ENCODE measurements at regions not wholly inside any gene's neighbourhood (a gene's known extent, or its start where the extent isn't known, plus 50 kb on each side); places are given as distances from the start of the nearest gene placed in this dataset.

DNA sequence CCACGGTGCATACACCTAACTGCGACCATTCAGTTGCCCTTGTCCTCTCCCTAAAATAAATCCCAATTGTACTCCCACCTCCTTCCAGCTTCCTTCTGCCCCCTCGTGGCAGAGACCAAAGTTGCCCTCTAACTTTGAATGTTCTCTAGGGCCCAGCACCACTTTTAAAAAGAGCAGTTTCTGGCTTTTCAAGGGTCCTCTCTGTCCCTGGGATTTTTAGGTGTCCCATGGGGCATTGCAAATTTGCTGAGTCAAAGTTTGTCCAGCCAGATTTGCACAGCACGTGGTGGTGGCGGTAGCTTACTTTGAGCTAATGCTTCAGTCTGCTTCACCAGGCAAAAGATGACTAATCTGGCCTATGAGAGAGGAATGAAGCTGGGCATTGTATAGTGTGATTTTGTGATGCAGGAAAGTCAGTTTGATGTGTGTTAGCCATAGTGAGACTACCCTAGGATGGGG, 100.2 kb downstream of the PERP start:
- TF ChIP-seq SNAI2 (CRISPR knock-in tag; IDR thresholded peaks at IDR 0.05) (no peak), ISL1 (CRISPR knock-in tag; IDR thresholded peaks at IDR 0.05) (no peak), ESRRG (CRISPR knock-in tag; IDR thresholded peaks at IDR 0.05) (no peak), ZNF70 (CRISPR knock-in tag; IDR thresholded peaks at IDR 0.05) (no peak), ZNF8 (CRISPR knock-in tag; IDR thresholded peaks at IDR 0.05) (no peak), ZFP30 (CRISPR knock-in tag; IDR thresholded peaks at IDR 0.05) (no peak), TCF4 (CRISPR knock-in tag; IDR thresholded peaks at IDR 0.05; ENCODE audit: borderline replicate concordance) (no peak), TOX (CRISPR knock-in tag; IDR thresholded peaks at IDR 0.05; ENCODE audit: borderline replicate concordance) (no peak), ZNF565 (CRISPR knock-in tag; conservative IDR thresholded peaks at IDR 0.05; ENCODE audit: low read depth) (no peak), PPARA (CRISPR knock-in tag; IDR thresholded peaks at IDR 0.05; ENCODE audit: borderline replicate concordance) (no peak)
- TF ChIP-seq, protein P1, sequence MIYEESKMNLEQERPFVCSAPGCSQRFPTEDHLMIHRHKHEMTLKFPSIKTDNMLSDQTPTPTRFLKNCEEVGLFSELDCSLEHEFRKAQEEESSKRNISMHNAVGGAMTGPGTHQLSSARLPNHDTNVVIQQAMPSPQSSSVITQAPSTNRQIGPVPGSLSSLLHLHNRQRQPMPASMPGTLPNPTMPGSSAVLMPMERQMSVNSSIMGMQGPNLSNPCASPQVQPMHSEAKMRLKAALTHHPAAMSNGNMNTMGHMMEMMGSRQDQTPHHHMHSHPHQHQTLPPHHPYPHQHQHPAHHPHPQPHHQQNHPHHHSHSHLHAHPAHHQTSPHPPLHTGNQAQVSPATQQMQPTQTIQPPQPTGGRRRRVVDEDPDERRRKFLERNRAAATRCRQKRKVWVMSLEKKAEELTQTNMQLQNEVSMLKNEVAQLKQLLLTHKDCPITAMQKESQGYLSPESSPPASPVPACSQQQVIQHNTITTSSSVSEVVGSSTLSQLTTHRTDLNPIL (CRISPR knock-in tag; IDR thresholded peaks at IDR 0.05; ENCODE audit: low read depth), result no peak
- TF ChIP-seq, protein P2, sequence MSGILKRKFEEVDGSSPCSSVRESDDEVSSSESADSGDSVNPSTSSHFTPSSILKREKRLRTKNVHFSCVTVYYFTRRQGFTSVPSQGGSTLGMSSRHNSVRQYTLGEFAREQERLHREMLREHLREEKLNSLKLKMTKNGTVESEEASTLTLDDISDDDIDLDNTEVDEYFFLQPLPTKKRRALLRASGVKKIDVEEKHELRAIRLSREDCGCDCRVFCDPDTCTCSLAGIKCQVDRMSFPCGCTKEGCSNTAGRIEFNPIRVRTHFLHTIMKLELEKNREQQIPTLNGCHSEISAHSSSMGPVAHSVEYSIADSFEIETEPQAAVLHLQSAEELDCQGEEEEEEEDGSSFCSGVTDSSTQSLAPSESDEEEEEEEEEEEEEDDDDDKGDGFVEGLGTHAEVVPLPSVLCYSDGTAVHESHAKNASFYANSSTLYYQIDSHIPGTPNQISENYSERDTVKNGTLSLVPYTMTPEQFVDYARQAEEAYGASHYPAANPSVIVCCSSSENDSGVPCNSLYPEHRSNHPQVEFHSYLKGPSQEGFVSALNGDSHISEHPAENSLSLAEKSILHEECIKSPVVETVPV (CRISPR knock-in tag; IDR thresholded peaks at IDR 0.05), result no peak
- TF ChIP-seq, protein P3, sequence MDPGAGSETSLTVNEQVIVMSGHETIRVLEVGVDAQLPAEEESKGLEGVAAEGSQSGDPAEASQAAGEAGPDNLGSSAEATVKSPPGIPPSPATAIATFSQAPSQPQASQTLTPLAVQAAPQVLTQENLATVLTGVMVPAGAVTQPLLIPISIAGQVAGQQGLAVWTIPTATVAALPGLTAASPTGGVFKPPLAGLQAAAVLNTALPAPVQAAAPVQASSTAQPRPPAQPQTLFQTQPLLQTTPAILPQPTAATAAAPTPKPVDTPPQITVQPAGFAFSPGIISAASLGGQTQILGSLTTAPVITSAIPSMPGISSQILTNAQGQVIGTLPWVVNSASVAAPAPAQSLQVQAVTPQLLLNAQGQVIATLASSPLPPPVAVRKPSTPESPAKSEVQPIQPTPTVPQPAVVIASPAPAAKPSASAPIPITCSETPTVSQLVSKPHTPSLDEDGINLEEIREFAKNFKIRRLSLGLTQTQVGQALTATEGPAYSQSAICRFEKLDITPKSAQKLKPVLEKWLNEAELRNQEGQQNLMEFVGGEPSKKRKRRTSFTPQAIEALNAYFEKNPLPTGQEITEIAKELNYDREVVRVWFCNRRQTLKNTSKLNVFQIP (CRISPR knock-in tag; IDR thresholded peaks at IDR 0.05; ENCODE audit: borderline replicate concordance, low read depth), result no peak
- 0 out of 3 replicates have a peak, but pooled peaks have one; percentile 46 for ATAC-seq

DNA sequence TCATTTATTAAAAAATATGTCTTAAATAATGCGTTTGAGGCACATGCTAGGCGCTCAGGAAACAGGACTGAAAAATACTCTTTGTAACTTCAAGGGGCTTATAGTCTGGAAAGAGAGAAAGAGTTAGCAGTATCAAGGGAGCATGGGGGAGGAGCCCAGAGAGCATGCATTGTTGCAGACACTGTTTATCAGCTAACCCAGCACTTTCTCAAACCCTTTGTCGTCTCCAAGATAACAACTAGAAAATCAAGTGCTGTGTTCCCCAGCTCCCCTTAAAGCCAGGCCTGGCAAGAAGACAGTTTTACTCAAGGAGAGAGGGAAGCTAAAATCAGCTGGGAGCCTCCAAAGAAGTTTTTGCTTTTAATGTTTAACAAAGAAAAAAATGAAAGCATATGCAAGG, 98.4 kb downstream of the PERP start:
- TF ChIP-seq, protein P1 (CRISPR knock-in tag; IDR thresholded peaks at IDR 0.05; ENCODE audit: low read depth), result no peak
- TF ChIP-seq ZFP3 (CRISPR knock-in tag; IDR thresholded peaks at IDR 0.05), result no peak
- TF ChIP-seq GLIS3 (CRISPR knock-in tag; IDR thresholded peaks at IDR 0.05), result no peak
- TF ChIP-seq CSDC2 (CRISPR knock-in tag; IDR thresholded peaks at IDR 0.05), result no peak
- TF ChIP-seq, protein P3 (CRISPR knock-in tag; IDR thresholded peaks at IDR 0.05; ENCODE audit: borderline replicate concordance, low read depth), result no peak
- TF ChIP-seq ARNTL (CRISPR knock-in tag; IDR thresholded peaks at IDR 0.05; ENCODE audit: borderline replicate concordance, low read depth), result no peak
- no peak for TF ChIP-seq ZC3H10 (CRISPR knock-in tag; IDR thresholded peaks at IDR 0.05)
- TF ChIP-seq ZFP30 (CRISPR knock-in tag; IDR thresholded peaks at IDR 0.05), result no peak
- no peak for TF ChIP-seq ESRRG (CRISPR knock-in tag; IDR thresholded peaks at IDR 0.05)
- no peak for TF ChIP-seq PPARA (CRISPR knock-in tag; IDR thresholded peaks at IDR 0.05; ENCODE audit: borderline replicate concordance)
- no peak for TF ChIP-seq ISL1 (CRISPR knock-in tag; IDR thresholded peaks at IDR 0.05)
- TF ChIP-seq BACH2 (CRISPR knock-in tag; IDR thresholded peaks at IDR 0.05; ENCODE audit: borderline replicate concordance), result no peak
- TF ChIP-seq ZNF8 (CRISPR knock-in tag; IDR thresholded peaks at IDR 0.05), result no peak
- TF ChIP-seq RARB (CRISPR knock-in tag; IDR thresholded peaks at IDR 0.05), result no peak
- TF ChIP-seq, protein P2 (CRISPR knock-in tag; IDR thresholded peaks at IDR 0.05), result no peak
- TF ChIP-seq ZNF565 (CRISPR knock-in tag; conservative IDR thresholded peaks at IDR 0.05; ENCODE audit: low read depth), result no peak
- no peak for TF ChIP-seq SNAI2 (CRISPR knock-in tag; IDR thresholded peaks at IDR 0.05)
- no peak for TF ChIP-seq TOX (CRISPR knock-in tag; IDR thresholded peaks at IDR 0.05; ENCODE audit: borderline replicate concordance)
- TF ChIP-seq, protein P4, sequence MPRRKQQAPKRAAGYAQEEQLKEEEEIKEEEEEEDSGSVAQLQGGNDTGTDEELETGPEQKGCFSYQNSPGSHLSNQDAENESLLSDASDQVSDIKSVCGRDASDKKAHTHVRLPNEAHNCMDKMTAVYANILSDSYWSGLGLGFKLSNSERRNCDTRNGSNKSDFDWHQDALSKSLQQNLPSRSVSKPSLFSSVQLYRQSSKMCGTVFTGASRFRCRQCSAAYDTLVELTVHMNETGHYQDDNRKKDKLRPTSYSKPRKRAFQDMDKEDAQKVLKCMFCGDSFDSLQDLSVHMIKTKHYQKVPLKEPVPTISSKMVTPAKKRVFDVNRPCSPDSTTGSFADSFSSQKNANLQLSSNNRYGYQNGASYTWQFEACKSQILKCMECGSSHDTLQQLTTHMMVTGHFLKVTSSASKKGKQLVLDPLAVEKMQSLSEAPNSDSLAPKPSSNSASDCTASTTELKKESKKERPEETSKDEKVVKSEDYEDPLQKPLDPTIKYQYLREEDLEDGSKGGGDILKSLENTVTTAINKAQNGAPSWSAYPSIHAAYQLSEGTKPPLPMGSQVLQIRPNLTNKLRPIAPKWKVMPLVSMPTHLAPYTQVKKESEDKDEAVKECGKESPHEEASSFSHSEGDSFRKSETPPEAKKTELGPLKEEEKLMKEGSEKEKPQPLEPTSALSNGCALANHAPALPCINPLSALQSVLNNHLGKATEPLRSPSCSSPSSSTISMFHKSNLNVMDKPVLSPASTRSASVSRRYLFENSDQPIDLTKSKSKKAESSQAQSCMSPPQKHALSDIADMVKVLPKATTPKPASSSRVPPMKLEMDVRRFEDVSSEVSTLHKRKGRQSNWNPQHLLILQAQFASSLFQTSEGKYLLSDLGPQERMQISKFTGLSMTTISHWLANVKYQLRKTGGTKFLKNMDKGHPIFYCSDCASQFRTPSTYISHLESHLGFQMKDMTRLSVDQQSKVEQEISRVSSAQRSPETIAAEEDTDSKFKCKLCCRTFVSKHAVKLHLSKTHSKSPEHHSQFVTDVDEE (CRISPR knock-in tag; IDR thresholded peaks at IDR 0.05), result no peak
- ATAC-seq, result no peak
